Astrocyte (in vitro differentiated cells and primary cell): ENCODE measurements at regions not wholly inside any gene's neighbourhood (a gene's known extent, or its start where the extent isn't known, plus 50 kb on each side); places are given as distances from the start of the nearest gene placed in this dataset.

ENCODE experiments used
- DNase-seq: peaks from one replicate; pipeline ENCODE4 v3.0.0-alpha.2; 2010; ENCODE audit warnings: low read depth
- FAIRE-seq: peaks from 2 replicates; lab custom pipeline; 2011; peaks lifted over from hg19 to GRCh38; lab: Jason Lieb, UNC
- H2AFZ ChIP-seq: 2 replicates; pipeline ENCODE4 v1.6.0; 2012; ENCODE audit warnings: low read depth, low read length, inconsistent platforms
- H3K27ac ChIP-seq: 2 replicates; pipeline ENCODE4 v1.5.1; 2011; ENCODE audit warnings: low read depth, low read length, inconsistent platforms
- H3K27me3 ChIP-seq: 2 replicates; pipeline ENCODE4 v1.6.0; 2011; ENCODE audit warnings: low read length, inconsistent platforms; ENCODE audit not compliant: insufficient read depth
- H3K36me3 ChIP-seq: 2 replicates; pipeline ENCODE4 v1.5.1; 2011; ENCODE audit warnings: low read length, inconsistent platforms; ENCODE audit not compliant: insufficient read depth
- H3K4me1 ChIP-seq: 2 replicates; pipeline ENCODE4 v1.5.1; 2011; ENCODE audit warnings: low read length, inconsistent platforms; ENCODE audit not compliant: insufficient read depth
- H3K4me2 ChIP-seq: 2 replicates; pipeline ENCODE4 v1.6.0; 2012; ENCODE audit warnings: low read length, inconsistent platforms
- H3K4me3 ChIP-seq: 2 replicates; pipeline ENCODE4 v1.5.1; 2011; ENCODE audit warnings: low read depth, mild to moderate bottlenecking, low read length, inconsistent platforms; ENCODE audit not compliant: insufficient read depth
- H3K79me2 ChIP-seq: 2 replicates; pipeline ENCODE4 v1.6.0; 2012; ENCODE audit warnings: mild to moderate bottlenecking, low read length, inconsistent platforms; ENCODE audit not compliant: insufficient read depth
- H3K9ac ChIP-seq: 2 replicates; pipeline ENCODE4 v1.6.0; 2012; ENCODE audit warnings: mild to moderate bottlenecking, low read length, inconsistent platforms
- H3K9me3 ChIP-seq: 2 replicates; pipeline ENCODE4 v1.5.1; 2012; ENCODE audit warnings: low read depth, mild to moderate bottlenecking, low read length, inconsistent platforms; ENCODE audit not compliant: insufficient read depth
- H4K20me1 ChIP-seq: 2 replicates; pipeline ENCODE4 v1.6.0; 2012; ENCODE audit warnings: low read length, inconsistent platforms; ENCODE audit not compliant: insufficient read depth
- H3K27ac Mint-ChIP-seq: one replicate; pipeline ENCODE4 v1.8.0; 2021; ENCODE audit warnings: mild to moderate bottlenecking, mixed read lengths; ENCODE audit not compliant: unreplicated experiment
- H3K27me3 Mint-ChIP-seq: one replicate; pipeline ENCODE4 v1.8.0; 2021; ENCODE audit warnings: low read depth, mixed read lengths; ENCODE audit not compliant: unreplicated experiment
- H3K36me3 Mint-ChIP-seq: one replicate; pipeline ENCODE4 v1.8.0; 2021; ENCODE audit warnings: low read depth, mixed read lengths; ENCODE audit not compliant: unreplicated experiment
- H3K4me1 Mint-ChIP-seq: one replicate; pipeline ENCODE4 v1.8.0; 2021; ENCODE audit warnings: low read depth, mixed read lengths; ENCODE audit not compliant: unreplicated experiment
- H3K4me3 Mint-ChIP-seq: one replicate; pipeline ENCODE4 v1.8.0; 2021; ENCODE audit warnings: mild to moderate bottlenecking, moderate library complexity, mixed read lengths; ENCODE audit not compliant: unreplicated experiment
- H3K9me3 Mint-ChIP-seq: one replicate; pipeline ENCODE4 v1.8.0; 2021; ENCODE audit warnings: mild to moderate bottlenecking, mixed read lengths; ENCODE audit not compliant: unreplicated experiment
- EZH2 ChIP-seq: IDR thresholded peaks from 2 replicates; pipeline ENCODE4 v1.6.1; 2012; ENCODE audit warnings: mild to moderate bottlenecking, low read length, inconsistent platforms; ENCODE audit not compliant: insufficient read depth
- TF ChIP-seq, protein P1 (sequence below): IDR thresholded peaks from 2 replicates; pipeline ENCODE4 v1.5.1; 2011; ENCODE audit warnings: low read depth, mild to moderate bottlenecking, inconsistent platforms, low read length, moderate library complexity; ENCODE audit not compliant: insufficient read depth

DNA sequence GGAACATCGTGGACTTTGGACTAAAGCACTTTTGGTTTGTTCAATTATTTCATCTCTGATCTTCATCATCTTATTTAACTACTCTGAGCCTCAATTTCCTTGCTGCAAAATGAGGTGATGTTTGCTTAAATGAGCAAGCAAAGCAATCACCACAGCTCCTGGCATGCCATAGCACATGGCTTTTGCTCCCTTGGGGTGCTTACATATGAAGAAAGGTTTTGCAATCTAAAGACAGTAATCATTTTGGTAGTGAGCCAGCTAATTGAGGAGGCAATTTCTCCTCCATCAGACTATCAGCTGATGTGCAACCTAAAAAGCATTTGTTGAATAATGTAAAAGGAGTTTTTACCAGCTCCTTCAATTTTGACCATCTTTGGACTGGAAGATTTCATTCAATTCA lies 68.8 kb upstream of the KCNJ15 start:
- Histone ChIP-seq H3K36me3 (no peaks in the 10 kb centered on the region), H3K27me3 (no peaks in the 10 kb centered on the region), H3K9me3 (no peaks in the 10 kb centered on the region), H3K4me3 (no peak overlapping the region), H3K27ac (no peak overlapping the region), H4K20me1 (no peaks in the 10 kb centered on the region), H3K9ac (no peak overlapping the region), H3K4me2 (no peak overlapping the region), H3K4me1 (no peaks in the 10 kb centered on the region), H2AFZ (no peak overlapping the region), H3K79me2 (no peaks in the 10 kb centered on the region)
- H3K36me3 Mint-ChIP-seq, result no peaks in the 10 kb centered on the region
- no peaks in the 10 kb centered on the region for H3K4me1 Mint-ChIP-seq
- DNase-seq (no peak), FAIRE-seq (no peak)
- no peaks in the 10 kb centered on the region for H3K9me3 Mint-ChIP-seq
- TF ChIP-seq, protein P1, sequence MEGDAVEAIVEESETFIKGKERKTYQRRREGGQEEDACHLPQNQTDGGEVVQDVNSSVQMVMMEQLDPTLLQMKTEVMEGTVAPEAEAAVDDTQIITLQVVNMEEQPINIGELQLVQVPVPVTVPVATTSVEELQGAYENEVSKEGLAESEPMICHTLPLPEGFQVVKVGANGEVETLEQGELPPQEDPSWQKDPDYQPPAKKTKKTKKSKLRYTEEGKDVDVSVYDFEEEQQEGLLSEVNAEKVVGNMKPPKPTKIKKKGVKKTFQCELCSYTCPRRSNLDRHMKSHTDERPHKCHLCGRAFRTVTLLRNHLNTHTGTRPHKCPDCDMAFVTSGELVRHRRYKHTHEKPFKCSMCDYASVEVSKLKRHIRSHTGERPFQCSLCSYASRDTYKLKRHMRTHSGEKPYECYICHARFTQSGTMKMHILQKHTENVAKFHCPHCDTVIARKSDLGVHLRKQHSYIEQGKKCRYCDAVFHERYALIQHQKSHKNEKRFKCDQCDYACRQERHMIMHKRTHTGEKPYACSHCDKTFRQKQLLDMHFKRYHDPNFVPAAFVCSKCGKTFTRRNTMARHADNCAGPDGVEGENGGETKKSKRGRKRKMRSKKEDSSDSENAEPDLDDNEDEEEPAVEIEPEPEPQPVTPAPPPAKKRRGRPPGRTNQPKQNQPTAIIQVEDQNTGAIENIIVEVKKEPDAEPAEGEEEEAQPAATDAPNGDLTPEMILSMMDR, result no peak
- no peak for TF ChIP-seq EZH2
- no peak overlapping the region for H3K4me3 Mint-ChIP-seq
- H3K27ac Mint-ChIP-seq, result no peak overlapping the region
- no peaks in the 10 kb centered on the region for H3K27me3 Mint-ChIP-seq

DNA sequence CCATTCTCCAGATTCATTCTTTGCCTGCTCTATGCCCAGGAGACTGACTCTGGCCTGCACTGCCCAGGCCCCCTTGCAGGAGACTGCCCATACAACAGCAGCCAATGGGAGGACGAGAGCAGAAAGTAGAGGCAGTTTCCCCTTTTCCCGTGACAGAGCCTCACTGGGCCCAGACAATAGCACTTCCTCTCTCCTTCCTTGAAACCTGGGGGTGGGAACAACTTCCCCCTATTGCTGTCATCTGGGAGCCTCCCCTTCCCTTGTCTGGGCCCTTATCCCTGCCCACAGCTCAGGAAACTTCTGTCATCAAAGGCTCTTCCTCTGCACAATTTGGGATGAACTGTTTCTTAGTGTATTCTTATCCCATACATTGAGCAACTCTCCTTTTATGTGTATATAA lies 60.8 kb upstream of the KCNJ15 start:
- Histone ChIP-seq H2AFZ (no peak overlapping the region), H3K27ac (no peak overlapping the region), H3K27me3 (no peaks in the 10 kb centered on the region), H3K4me2 (no peak overlapping the region), H3K9ac (no peak overlapping the region), H3K79me2 (no peaks in the 10 kb centered on the region), H4K20me1 (no peaks in the 10 kb centered on the region), H3K36me3 (no peaks in the 10 kb centered on the region), H3K4me1 (no peaks in the 10 kb centered on the region), H3K4me3 (no peak overlapping the region), H3K9me3 (peaks cover 3% of the 10 kb centered on the region)
- Mint-ChIP-seq H3K4me3 (no peak overlapping the region), H3K36me3 (no peaks in the 10 kb centered on the region), H3K27me3 (no peaks in the 10 kb centered on the region), H3K27ac (no peak overlapping the region), H3K9me3 (peaks cover 18% of the 10 kb centered on the region), H3K4me1 (no peaks in the 10 kb centered on the region)
- TF ChIP-seq EZH2, result no peak
- TF ChIP-seq, protein P1, result no peak
- DNase-seq (no peak), FAIRE-seq (no peak)

- no peak for DNase-seq
- peaks cover 12% of the 10 kb centered on the region for H3K9me3 Mint-ChIP-seq
- H3K27me3 Mint-ChIP-seq, result peaks cover 2% of the 10 kb centered on the region
- Histone ChIP-seq H3K9me3 (no peaks in the 10 kb centered on the region), H3K4me2 (no peak overlapping the region), H3K36me3 (no peaks in the 10 kb centered on the region), H2AFZ (peak overlapping the region; percentile 9), H4K20me1 (no peaks in the 10 kb centered on the region), H3K4me3 (no peak overlapping the region), H3K9ac (no peak overlapping the region), H3K4me1 (no peaks in the 10 kb centered on the region), H3K79me2 (no peaks in the 10 kb centered on the region), H3K27me3 (peaks cover 4% of the 10 kb centered on the region), H3K27ac (no peak overlapping the region)
- H3K4me3 Mint-ChIP-seq, result no peak overlapping the region
- no peaks in the 10 kb centered on the region for H3K4me1 Mint-ChIP-seq
- no peak overlapping the region for H3K27ac Mint-ChIP-seq
- no peak for FAIRE-seq
- TF ChIP-seq EZH2, result no peak
- TF ChIP-seq, protein P1, result no peak
- H3K36me3 Mint-ChIP-seq, result no peaks in the 10 kb centered on the region
These were observed 54.0 kb upstream of the KCNJ15 start for GRCh38 chr21:38202811-38203210.
